ENCODE measurements at regions not wholly inside any gene's neighbourhood (a gene's known extent, or its start where the extent isn't known, plus 50 kb on each side); places are given as distances from the start of the nearest gene placed in this dataset.

- TF ChIP-seq EP300 (IDR thresholded peaks at IDR 0.05; ENCODE audit: borderline replicate concordance in 1 of 2, low read depth in 2 of 2, low read length in 2 of 2), result no peak
- no peak for TF ChIP-seq JUN (IDR thresholded peaks at IDR 0.05; ENCODE audit: low read depth, low read length)
Observed at GRCh38 chr9:89662718-89663613, 58.2 kb downstream of the GADD45G start (continued).

Measured in H1 (cell line).